ENCODE measurements at regions not wholly inside any gene's neighbourhood (a gene's known extent, or its start where the extent isn't known, plus 50 kb on each side); places are given as distances from the start of the nearest gene placed in this dataset.
"Not testable (repeated sequence)": the region's sequence is repeated elsewhere in the genome, so short reads cannot be mapped to it uniquely, and the experiment has no call there.

- not testable (repeated sequence) for TF ChIP-seq CTCF (conservative IDR thresholded peaks at IDR 0.05; ENCODE audit: low read depth, low read length); MAZ (IDR thresholded peaks at IDR 0.05; ENCODE audit: borderline replicate concordance, low read depth, low read length); NFE2L2 (IDR thresholded peaks at IDR 0.05; ENCODE audit: low read depth, low read length)
- TF ChIP-seq, protein P1, sequence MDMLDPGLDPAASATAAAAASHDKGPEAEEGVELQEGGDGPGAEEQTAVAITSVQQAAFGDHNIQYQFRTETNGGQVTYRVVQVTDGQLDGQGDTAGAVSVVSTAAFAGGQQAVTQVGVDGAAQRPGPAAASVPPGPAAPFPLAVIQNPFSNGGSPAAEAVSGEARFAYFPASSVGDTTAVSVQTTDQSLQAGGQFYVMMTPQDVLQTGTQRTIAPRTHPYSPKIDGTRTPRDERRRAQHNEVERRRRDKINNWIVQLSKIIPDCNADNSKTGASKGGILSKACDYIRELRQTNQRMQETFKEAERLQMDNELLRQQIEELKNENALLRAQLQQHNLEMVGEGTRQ (IDR thresholded peaks at IDR 0.05; ENCODE audit: low read depth, low read length): not testable (repeated sequence)
These were observed 90.7 kb downstream of the CPXCR1 start for GRCh38 chrX:88837721-88838120.
